GM21526 (cell line): ENCODE measurements at regions not wholly inside any gene's neighbourhood (a gene's known extent, or its start where the extent isn't known, plus 50 kb on each side); places are given as distances from the start of the nearest gene placed in this dataset.
A peak's percentile ranks its signal among the peaks of the same experiment; 100 is the strongest.

Experiments
- ATAC-seq: cut with Tn5 transposase; IDR thresholded peaks from one replicate; pipeline ENCODE4 v1.9.1; 2021; ENCODE audit warnings: moderate library complexity; ENCODE audit not compliant: unreplicated experiment, low FRiP score

GRCh38 chr11:128198216-128198772 lies 389.1 kb downstream of the ETS1 start:
- ATAC-seq, result no peak

GRCh38 chr11:128196235-128196634 lies 391.1 kb downstream of the ETS1 start:
- no peak for ATAC-seq

DNA sequence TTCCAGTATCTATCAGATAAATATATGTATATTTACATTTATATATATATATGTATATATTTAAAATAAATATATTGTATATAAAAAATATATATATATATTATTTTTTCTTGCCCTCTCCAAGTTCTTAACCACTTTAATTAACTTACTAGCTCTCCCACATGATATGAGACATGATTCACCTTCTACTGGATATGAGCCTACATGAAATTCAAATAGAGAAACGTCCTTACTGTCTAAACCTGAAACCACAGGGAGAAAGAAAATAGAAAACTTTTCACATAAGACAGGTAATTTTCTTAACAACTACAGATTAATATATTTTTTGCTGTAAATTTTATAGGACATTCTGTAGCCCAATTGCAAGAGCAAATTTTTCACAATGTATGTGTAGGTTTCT lies 391.6 kb downstream of the ETS1 start:
- ATAC-seq, result no peak

- no peak for ATAC-seq
Observed at GRCh38 chr11:128195057-128195751, 392.2 kb downstream of the ETS1 start.

GRCh38 chr11:128194216-128194615 lies 393.1 kb downstream of the ETS1 start:
- ATAC-seq, result no peak

DNA sequence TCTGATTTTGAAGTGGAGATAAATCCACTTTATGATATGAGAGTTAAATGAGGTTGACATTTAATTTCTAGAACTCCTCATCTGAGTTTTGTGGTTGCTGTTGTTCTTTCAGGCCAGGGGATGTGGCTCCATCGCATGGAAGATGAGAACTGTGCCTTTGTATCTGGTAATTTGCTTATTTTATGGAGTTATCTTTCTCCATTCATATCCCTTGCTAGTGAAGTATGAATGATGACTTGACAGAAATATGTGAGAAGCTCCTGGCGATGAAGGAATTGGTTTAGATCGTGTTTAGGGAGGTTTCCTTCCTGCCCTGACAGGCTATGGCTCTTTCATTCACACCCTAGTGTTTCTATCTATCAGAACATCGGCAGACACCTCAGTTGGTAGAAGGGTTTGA lies 393.7 kb downstream of the ETS1 start:
- no peak for ATAC-seq

GRCh38 chr11:128190312-128190711 lies 397.0 kb downstream of the ETS1 start:
- ATAC-seq, result no peak

- ATAC-seq, result no peak
Observed at GRCh38 chr11:128189823-128190222, 397.5 kb downstream of the ETS1 start.

- no peak for ATAC-seq
Observed at GRCh38 chr11:128188346-128189004, 398.9 kb downstream of the ETS1 start.

DNA sequence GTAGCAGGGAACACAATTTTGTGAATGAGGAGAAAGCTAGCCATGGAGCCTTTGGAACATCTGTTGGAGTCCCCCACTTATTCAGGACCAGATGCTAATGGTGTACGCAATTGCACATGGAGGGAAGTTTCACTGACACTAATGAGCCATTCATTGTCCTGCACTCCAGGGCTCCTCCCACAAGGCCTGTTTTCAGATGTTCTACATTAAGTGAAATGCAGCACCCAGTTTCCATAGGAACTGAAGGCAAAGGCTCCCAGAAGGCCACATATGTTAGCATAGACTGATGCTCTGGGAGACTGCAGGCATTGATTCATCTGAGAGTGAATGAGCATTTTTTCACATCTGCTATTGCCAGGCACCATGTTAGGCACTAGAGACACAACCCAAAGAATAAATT lies 399.5 kb downstream of the ETS1 start:
- ATAC-seq, result no peak

DNA sequence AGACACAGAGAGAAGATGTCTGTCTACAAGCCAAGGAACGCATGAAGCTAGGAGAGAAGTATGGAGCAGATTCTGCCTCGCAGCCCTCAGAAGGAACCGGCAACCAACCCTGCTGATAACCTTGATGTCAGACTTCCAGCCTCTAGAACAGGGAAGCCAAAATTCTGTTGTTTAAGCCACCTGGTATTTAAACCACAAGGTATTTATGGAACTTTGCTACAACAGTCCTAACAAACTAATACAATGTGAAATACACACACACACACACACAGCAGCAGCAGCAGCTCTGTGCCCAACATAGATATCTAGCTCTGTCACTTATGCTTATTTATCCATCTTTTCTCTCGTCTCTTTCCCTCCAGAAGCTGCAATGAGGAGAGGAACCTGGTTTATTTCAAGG lies 400.0 kb downstream of the ETS1 start:
- ATAC-seq, result no peak

- no peak for ATAC-seq
Observed at GRCh38 chr11:128184981-128185380, 402.4 kb downstream of the ETS1 start.

- ATAC-seq, result no peak
Observed at GRCh38 chr11:128182844-128183243, 404.5 kb downstream of the ETS1 start.

GRCh38 chr11:128181984-128182383 lies 405.4 kb downstream of the ETS1 start:
- no peak for ATAC-seq

- ATAC-seq, result no peak
Observed at GRCh38 chr11:128181088-128181480, 406.3 kb downstream of the ETS1 start.

DNA sequence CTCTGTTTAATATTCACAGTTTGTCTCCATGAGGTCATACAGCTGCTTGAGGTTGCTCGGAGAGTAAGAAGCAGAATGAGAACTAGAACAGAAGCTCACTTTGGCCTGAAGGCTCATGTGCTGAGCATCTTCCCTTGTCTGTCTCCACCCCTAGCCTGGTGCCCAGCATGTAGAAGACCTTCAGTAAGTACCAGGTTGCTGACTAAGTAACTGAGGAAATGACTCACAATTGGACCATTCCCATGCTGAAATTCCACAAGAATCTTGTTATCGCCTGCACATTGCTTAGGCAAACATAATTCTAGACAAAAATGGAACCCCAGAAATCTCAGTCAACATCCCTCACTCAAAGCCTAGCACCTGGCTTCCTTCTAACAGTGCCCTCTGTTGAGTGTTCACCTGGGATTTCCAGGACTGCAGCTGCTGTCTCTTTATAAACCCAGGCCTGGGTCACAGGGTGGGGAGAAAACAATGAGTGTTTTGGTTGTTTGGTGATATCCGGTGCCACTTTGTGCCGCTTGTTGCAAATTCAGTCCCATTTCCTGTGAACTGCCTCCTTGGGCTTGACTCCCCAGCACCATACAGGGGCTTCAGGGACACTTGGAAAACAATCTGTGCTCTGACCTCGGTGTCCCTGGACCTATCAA lies 406.8 kb downstream of the ETS1 start:
- ATAC-seq, result no peak

DNA sequence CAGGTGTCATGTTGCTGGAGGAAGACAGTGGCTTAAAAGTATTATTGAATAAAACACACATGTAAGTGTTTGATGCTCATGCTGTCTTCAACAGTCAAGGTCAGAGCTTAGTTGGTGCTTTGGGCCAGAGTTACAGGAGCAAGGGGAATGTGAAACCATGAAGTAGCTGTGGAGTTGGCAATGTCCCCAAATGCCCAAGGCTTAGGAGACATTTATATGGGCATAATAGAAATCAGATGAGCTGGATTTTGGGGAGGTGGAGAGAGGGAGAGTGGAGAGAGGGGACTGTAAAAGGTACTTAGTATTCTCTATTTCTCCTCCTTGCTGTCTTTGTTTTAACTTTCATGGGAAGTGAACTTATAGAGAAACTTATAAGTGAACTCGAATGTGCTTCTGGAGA lies 407.8 kb downstream of the ETS1 start:
- no peak for ATAC-seq

DNA sequence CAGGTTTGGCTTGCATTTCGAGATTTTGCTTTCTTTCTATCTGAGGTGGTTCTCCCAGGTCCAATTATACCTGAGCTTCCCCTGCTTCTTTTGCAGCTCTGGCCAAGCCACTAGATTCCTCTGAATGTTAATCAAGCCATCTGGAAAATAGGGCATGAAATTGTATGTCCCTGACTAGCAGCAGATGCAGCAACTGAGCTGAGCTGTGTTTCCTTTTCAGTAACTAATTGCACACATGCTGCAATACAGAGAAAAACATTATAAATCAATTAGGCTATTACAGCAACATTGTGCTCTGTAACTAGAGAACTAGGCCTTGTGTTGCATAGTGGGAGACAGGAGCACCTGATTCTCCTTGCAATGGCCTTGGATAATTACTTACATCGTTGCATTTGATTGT lies 408.3 kb downstream of the ETS1 start:
- ATAC-seq, result no peak

DNA sequence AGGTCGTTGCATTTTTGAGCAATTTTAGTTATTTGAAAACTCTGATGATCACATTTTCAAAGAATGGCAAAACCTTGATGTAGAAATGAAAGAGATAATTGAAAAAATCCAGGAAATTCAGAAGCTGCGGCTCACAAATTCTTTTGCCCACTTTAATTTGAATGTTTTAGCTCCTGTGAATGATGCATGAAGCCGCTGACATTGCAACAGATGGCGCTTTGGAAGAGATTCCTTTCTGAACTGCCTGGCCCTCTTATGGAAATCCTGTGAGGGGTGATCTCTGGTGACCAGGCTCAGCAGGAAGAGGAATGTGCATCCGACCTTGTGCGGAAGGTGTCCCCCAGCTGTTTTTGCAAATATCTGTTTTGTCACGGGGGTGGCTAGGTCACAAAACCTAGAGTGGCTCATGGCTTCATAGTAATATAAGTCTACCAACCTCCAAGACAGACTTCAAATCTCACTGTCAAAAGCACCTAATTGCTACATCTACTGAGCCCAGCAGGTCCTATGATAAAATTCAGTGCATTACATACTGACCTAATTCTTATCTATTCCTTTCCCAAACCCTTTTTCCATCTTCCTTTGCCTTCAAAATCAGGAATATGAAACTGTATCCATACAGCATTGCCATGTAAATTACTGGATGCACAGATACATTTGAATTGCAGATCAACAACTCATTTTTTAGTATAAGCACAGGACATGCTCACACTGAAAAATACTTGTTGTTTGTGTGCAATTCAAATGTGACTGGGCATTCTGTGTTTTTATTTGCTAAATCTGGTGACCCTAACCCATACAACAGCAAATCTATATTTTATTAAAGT lies 412.7 kb downstream of the ETS1 start:
- no peak for ATAC-seq

- ATAC-seq, result peak; percentile 92
Observed at GRCh38 chr11:128172046-128172878, 415.1 kb downstream of the ETS1 start.
